ENCODE measurements at regions not wholly inside any gene's neighbourhood (a gene's known extent, or its start where the extent isn't known, plus 50 kb on each side); places are given as distances from the start of the nearest gene placed in this dataset.
"Not testable (repeated sequence)": the region's sequence is repeated elsewhere in the genome, so short reads cannot be mapped to it uniquely, and the experiment has no call there.

GRCh38 chr13:44704811-44705210 lies 128.7 kb upstream of the TSC22D1 start:
- not testable (repeated sequence) for DNase-seq (ENCODE audit: low spot score)

DNA sequence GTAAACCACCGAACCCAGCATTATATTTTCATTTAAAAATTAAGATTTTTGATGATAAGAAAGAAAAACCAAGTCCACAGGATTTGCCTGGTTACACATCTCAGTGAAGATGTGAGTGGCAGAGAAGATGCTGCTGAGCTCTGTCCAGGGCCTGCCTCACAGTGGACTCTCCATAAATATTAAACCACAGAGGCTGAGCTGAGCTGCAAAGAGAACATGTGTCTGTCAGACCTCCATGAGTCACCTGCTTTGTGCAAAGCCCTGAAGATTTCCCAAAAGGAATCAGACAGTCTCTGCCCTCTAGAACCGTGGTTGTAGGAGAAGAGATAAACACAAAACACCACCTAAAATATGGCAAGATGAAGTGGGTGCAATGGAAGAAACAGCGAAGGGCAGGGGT lies 127.2 kb upstream of the TSC22D1 start:
- no peak for DNase-seq (ENCODE audit: low spot score)

DNA sequence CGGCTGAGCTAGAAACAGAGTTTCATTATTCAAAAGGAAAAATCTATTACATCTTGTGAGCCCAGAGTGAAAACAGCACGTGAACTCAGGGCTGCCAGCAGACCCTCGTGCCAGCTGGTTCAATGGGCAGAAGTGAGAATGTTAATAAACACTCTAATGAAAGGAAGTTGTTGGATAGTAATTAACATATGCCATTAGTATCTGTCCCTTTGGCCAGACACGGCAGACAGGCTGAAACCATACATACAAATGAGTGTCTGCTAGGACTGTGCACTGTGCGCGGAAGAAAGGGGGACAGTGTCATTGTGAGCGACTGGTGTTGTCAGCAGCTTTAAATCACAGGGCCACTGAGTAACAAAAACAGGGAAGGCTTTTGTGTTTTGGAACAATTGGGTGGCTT lies 121.9 kb upstream of the TSC22D1 start:
- no peak for DNase-seq (ENCODE audit: low spot score)

- DNase-seq (ENCODE audit: low spot score) = peak; percentile 66
Observed at GRCh38 chr13:44697058-44697457, 120.9 kb upstream of the TSC22D1 start.

DNA sequence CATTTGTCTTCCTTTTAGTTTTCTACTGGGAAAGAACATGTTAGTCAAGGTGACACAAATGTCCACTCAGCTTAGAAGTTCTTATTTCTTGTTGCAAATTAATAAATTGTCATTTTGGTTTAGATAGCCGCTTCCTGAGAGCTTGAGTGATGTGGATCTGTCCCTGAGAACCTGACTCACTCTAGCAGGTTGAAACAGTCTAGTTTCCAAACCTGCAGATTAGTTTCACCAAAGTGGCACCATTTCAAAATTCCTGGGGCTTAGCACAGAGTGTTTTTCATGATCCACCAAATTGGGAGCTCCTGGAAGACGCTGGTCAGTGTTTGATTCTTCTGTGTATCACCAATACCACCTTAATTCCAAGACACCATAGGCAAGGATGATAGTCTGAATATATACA lies 119.4 kb upstream of the TSC22D1 start:
- no peak for DNase-seq (ENCODE audit: low spot score)

GRCh38 chr13:44694842-44695241 lies 118.7 kb upstream of the TSC22D1 start:
- no peak for DNase-seq (ENCODE audit: low spot score)

DNA sequence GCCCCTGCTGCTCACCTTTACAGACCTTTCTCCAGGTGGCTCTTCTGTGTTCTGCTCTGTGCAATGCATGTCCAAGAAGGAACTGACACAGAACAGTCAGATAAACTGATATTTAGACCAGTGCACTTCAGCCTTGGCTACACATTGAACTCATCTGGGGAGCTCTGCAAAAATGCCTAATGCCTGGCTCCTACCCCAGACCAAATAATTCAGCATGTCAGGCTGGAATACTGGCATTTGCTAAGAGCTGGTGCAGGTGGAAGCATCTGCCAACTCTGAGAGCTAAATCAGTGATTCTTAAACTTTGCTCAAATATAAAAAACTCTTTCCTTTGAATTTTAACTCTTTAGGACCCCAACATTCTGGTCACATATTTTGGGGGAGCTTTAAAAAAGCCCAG lies 118.2 kb upstream of the TSC22D1 start:
- DNase-seq (ENCODE audit: low spot score) = no peak

DNA sequence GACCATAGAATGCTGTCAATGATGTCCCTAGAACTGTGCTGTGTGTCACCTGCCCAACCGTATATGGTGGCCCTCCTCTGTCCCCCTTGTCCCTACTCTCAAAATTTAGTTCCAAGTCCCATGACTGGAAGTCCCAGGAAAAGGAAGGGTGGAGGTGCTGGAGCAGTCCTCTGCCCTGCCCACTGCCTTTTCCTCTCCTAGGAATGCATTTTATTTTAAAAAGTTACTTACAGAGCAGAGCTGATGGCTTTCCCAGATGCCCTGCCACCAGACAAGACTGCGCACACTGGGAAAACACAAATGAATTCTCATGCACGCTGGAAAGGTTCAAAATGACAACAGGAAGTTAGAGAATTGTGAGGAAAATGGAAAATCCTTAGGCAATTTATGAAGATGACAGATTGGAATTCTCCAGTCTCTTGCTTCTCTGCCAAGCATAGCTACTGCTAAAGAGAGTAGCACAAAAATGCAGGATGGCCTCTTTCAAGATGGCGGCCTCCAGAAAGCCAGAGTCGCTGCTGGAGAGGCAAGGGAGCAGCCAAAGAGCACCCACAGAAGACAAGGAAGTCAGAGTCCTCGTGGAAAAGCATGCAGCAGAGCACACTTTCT lies 117.1 kb upstream of the TSC22D1 start:
- no peak for DNase-seq (ENCODE audit: low spot score)

GRCh38 chr13:44692173-44692713 lies 116.1 kb upstream of the TSC22D1 start:
- no peak for DNase-seq (ENCODE audit: low spot score)

GRCh38 chr13:44690376-44690775 lies 114.2 kb upstream of the TSC22D1 start:
- no peak for DNase-seq (ENCODE audit: low spot score)

GRCh38 chr13:44688652-44689051 lies 112.5 kb upstream of the TSC22D1 start:
- no peak for DNase-seq (ENCODE audit: low spot score)

DNA sequence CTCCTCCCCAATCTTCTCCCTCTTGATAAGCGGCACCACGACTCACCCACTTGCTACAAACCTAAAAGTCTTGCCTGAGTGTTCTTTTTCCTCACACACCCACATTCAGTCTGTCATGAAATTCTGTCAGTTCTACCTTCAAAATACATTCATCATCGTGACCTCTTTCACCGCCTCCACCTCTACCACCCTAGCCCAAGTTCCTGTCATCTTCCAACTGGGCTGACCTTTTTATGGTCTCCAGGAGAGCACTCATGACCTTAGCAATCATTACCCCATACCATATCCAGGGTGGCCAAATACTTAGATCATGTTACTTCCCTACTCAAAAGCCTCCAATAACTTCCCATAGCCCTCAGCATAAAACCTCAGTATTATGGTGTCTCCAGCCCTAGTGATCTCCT lies 110.4 kb upstream of the TSC22D1 start:
- no peak for DNase-seq (ENCODE audit: low spot score)

DNA sequence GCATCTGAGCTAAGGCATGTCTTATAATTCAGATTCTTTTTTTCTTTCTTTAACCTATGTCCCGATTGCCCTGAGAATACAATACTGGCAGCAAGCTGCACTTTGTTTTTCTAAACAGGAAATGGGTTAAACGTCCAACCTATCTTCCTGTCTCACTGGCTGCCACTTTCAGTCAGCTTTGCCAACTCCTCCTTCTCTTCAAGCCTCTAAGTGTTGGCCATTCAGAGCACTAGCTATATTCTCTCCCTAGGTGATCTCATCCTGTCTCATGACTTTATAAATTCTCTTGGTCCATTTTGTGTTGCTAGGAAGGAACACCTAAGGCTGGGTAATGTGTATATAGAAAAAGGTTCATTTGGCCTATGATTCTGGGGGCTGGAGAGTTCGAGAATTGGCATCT lies 109.5 kb upstream of the TSC22D1 start:
- DNase-seq (ENCODE audit: low spot score) = no peak

DNA sequence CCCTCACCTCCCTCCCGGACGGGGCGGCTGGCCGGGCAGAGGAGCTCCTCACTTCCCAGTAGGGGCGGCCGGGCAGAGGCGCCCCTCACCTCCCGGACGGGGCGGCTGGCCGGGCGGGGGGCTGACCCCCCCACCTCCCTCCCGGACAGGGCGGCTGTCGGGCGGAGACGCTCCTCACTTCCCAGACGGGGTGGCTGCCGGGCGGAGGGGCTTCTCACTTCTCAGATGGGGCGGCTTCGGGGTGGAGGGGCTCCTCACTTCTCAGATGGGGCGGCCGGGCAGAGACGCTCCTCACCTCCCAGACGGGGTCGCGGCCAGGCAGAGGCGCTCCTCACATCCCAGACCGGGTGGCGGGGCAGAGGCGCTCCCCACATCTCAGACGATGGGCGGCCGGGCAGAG lies 106.3 kb upstream of the TSC22D1 start:
- not testable (repeated sequence) for DNase-seq (ENCODE audit: low spot score)

DNA sequence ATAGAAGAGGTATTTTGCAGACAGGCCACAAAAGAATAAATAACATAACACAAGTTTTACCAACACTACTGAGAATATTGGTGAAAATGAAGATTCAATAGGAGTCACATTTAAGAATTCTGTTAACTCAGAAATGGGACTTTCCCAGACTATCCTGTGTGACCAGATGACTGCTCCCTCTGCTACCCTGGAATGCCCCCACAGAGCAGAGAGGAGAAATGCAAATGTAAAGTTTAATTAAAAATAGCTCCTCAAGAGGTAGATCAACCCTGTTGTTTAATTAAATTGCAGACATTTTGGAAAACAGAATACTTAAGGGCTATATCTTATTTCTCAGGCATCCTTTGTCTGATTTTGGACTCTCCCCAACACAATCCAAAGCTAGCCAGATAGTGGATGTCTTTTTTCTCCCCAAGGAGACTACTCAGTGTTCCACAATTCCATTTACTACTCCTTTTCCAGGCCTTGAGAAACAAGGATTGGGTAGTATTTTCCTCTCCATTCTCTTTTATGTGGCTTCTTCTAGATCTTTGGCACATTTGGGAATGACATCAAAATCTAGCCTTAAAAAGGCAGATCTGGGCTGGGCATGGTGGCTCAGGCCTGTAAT lies 104.7 kb upstream of the TSC22D1 start:
- no peak for DNase-seq (ENCODE audit: low spot score)

DNA sequence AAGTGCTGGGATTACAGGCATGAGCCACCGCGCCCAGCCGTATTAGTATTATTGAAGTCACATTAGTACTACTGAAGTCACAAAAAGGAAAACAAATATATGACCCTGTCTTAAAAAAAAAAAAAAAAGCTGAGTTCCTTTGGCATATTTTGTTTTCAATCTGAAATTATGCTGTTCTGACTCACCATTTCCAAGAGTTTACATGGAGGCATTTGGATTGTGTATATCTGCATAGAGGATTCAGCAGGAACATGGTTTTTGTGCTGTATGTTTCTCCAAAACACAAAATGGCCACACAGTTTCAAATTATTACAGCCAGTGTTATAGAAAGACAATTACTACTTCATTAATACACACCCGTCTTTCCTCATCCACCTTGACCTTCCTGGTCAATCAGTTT lies 103.5 kb upstream of the TSC22D1 start:
- no peak for DNase-seq (ENCODE audit: low spot score)

GRCh38 chr13:44678197-44678596 lies 102.1 kb upstream of the TSC22D1 start:
- no peak for DNase-seq (ENCODE audit: low spot score)

DNA sequence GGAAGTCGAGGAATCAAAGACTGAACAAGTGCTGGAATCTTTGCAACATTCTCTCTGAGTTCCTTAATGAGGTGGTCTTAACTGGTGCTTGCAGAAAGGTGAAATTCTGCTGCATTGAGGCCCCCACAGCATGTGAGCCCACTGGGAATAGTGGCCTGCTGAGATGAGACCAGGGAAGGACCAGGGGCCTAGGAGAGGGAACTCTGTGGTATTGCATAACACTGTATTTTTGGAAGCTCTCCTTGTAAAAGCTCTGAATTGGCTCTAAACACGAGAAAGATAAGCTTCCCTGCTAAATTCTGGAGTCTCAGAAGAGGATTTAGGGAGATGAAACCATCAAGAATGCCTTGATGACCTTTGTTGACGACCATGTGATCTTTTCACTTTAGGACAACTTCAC lies 100.4 kb upstream of the TSC22D1 start:
- no peak for DNase-seq (ENCODE audit: low spot score)

DNA sequence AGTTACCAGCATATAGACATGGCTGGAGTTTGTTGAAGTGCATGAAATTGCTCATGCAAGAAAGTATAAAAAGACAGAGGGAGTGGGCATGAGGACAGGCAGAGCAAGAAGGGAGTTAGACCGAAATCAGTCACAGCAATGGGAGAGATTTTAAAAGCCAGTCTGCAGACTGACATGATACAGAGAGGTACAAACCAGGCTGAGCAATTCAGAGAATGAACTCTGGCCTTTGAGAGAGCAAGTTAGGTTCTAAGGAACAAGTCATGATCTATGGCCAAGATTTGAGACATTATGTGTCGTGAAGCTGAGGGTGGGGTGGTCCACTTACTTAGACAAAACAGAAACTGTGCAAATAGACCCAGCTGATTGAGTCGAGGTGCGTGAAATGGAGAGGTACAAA lies 93.4 kb upstream of the TSC22D1 start:
- DNase-seq (ENCODE audit: low spot score) = no peak

DNA sequence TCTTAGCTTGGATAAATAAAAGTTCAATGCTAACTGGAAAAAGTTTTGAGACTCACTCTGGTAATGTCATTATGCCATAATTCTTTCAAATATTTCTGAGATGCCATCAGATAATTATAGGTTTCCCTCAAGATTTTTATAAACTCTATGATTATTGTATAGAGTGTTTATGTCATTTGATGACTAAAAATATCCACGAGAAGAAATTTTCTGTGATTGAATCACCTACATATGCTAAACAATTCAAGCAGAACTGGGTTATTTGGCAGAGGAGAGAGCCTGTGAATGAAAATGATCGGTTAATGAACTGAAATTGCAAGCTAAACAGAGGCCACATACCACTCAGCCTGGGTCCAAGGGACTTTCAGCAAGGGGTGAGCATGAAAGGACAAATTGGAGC lies 92.6 kb upstream of the TSC22D1 start:
- DNase-seq (ENCODE audit: low spot score) = no peak

DNA sequence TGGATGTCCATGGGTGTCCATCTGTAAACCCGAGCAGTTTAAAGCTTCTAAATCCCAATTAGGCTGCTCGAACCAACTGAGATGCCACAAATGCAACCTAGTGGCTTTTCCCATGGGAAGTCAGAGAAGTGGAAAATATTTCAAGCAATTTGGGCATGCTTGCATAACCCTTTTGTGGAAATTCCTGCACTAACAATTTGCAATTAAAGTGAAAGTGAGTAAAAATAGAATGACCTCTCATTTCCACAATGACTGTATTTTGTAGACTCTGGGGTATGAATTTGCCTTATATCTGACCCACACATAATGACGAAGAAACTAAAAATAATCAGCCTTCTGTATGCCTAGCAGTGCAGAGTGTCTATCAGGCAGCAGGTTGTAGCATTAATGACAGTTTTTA lies 91.8 kb upstream of the TSC22D1 start:
- DNase-seq (ENCODE audit: low spot score) = no peak

DNA sequence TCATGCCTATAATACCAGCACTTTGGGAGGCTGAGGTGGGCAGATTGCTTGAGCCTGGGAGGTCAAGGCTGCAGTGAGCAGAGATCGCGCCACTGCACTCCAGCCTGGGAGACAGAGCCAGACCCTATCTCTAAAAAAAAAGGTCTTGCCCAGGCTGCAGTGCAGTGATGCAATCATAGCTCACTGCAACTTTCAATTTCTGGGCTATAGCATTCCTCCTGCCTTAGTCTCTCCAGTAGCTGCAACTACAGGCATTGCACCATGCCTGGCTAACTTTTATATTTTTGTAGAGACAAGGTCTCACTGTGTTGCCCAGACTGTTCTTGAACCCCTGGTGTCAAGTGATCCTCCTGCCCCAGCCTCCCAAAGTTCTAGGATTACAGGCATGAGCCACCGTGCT lies 90.4 kb upstream of the TSC22D1 start:
- DNase-seq (ENCODE audit: low spot score) = not testable (repeated sequence)

- DNase-seq (ENCODE audit: low spot score) = no peak
Observed at GRCh38 chr13:44664308-44664707, 88.2 kb upstream of the TSC22D1 start.

GRCh38 chr13:44662515-44662914 lies 86.4 kb upstream of the TSC22D1 start:
- DNase-seq (ENCODE audit: low spot score) = no peak

Measured in hematopoietic multipotent progenitor cell treated with erythropoietin and hydrocortisone succinate and interleukin-3 and kit ligand, for 17 days (in vitro differentiated cells).